IMR-90 (cell line): ENCODE measurements at regions not wholly inside any gene's neighbourhood (a gene's known extent, or its start where the extent isn't known, plus 50 kb on each side); places are given as distances from the start of the nearest gene placed in this dataset.

ENCODE experiments used
- ATAC-seq: fragments of 200-7000 bp; cut with Tn5 transposase; 2 replicates; pipeline ENCODE4 v1.9.1; 2020; ENCODE audit warnings: low read depth, mild to moderate bottlenecking, moderate library complexity
- BruUV-seq: library from RNA; stranded (reverse); fragments of 400-500 nt; replicated peaks from 2 replicates; lab custom pipeline; 2021; lab: Mats Ljungman, UMichigan
- CTCF ChIA-PET: fragments of 300-600 bp; formaldehyde crosslinking; extraction: SDS; loops from one replicate; lab custom pipeline; 2021; ENCODE audit warnings: antibody characterized with exemption; lab: Yijun Ruan, JAX
- POLR2A ChIA-PET: fragments of 300-600 bp; sonication (Branson Sonifier 250); formaldehyde crosslinking; loops from one replicate; lab custom pipeline; 2022; ENCODE audit warnings: antibody characterized with exemption; ENCODE audit not compliant: unreplicated experiment; lab: Charles Lee
- DNase-seq: peaks from one replicate; pipeline ENCODE4 v3.0.0; 2013
- H2AFZ ChIP-seq: replicated peaks from 2 replicates; pipeline ENCODE3; 2013; ENCODE audit warnings: low read length, mild to moderate bottlenecking; ENCODE audit not compliant: poor library complexity
- H2AK5ac ChIP-seq: 2 replicates; pipeline ENCODE4 v1.6.1; 2013; ENCODE audit warnings: low read depth, low read length, inconsistent platforms
- H2AK9ac ChIP-seq: replicated peaks from 2 replicates; pipeline ENCODE3; 2013; ENCODE audit warnings: mild to moderate bottlenecking, low read depth, low read length, moderate library complexity; ENCODE audit not compliant: poor library complexity
- H2BK120ac ChIP-seq: 2 replicates; pipeline ENCODE4 v1.6.1; 2013; ENCODE audit warnings: low read depth, low read length, inconsistent platforms
- H2BK15ac ChIP-seq: 3 replicates; pipeline ENCODE4 v1.6.1; 2013; ENCODE audit warnings: low read depth, low read length, inconsistent platforms
- H2BK20ac ChIP-seq: 2 replicates; pipeline ENCODE4 v1.6.1; 2013; ENCODE audit warnings: low read depth, mild to moderate bottlenecking, inconsistent platforms, low read length, moderate library complexity
- H2BK5ac ChIP-seq: 2 replicates; pipeline ENCODE4 v1.6.1; 2013; ENCODE audit warnings: mild to moderate bottlenecking, low read depth, low read length, inconsistent platforms; ENCODE audit not compliant: poor library complexity, severe bottlenecking
- H3K14ac ChIP-seq: replicated peaks from 2 replicates; pipeline ENCODE4 v1.6.1; 2013; ENCODE audit warnings: low read depth, low read length, inconsistent platforms
- H3K18ac ChIP-seq: 2 replicates; pipeline ENCODE4 v1.6.1; 2013; ENCODE audit warnings: low read depth, low read length, control low read depth
- H3K23ac ChIP-seq: 2 replicates; pipeline ENCODE4 v1.6.1; 2013; ENCODE audit warnings: low read depth, low read length, inconsistent platforms
- H3K27ac ChIP-seq: 2 replicates; pipeline ENCODE4 v1.5.1; 2013; ENCODE audit warnings: mild to moderate bottlenecking, control low read depth, low read length; ENCODE audit not compliant: insufficient read depth
- H3K27me3 ChIP-seq: 2 replicates; pipeline ENCODE4 v1.6.1; 2013; ENCODE audit warnings: low read length; ENCODE audit not compliant: control insufficient read depth, insufficient read depth
- H3K36me3 ChIP-seq: 2 replicates; pipeline ENCODE4 v1.6.1; 2013; ENCODE audit warnings: low read length, mixed read lengths; ENCODE audit not compliant: control insufficient read depth, insufficient read depth
- H3K4ac ChIP-seq: 2 replicates; pipeline ENCODE4 v1.6.1; 2013; ENCODE audit warnings: low read depth, low read length, inconsistent platforms
- H3K4me1 ChIP-seq: 2 replicates; pipeline ENCODE4 v1.6.1; 2013; ENCODE audit warnings: low read length, mixed read lengths; ENCODE audit not compliant: control insufficient read depth, insufficient read depth
- H3K4me2 ChIP-seq: 2 replicates; pipeline ENCODE4 v1.6.1; 2013; ENCODE audit warnings: low read depth, mild to moderate bottlenecking, control low read depth, low read length, moderate library complexity
- H3K4me3 ChIP-seq: 2 replicates; pipeline ENCODE4 v1.5.1; 2013; ENCODE audit warnings: low read depth, mild to moderate bottlenecking, control low read depth, low read length, moderate library complexity; ENCODE audit not compliant: insufficient read depth
- H3K56ac ChIP-seq: 2 replicates; pipeline ENCODE4 v1.6.1; 2013; ENCODE audit warnings: low read length, inconsistent platforms; ENCODE audit not compliant: insufficient read depth; ENCODE audit errors: extremely low read depth
- H3K79me1 ChIP-seq, 2 experiments: 2 replicates each; pipeline ENCODE4 v1.6.1; 2013; ENCODE audit warnings: low read length in 2 of 2, inconsistent platforms in 1 of 2, low read depth in 1 of 2
- H3K9ac ChIP-seq: 2 replicates; pipeline ENCODE4 v1.6.1; 2013; ENCODE audit warnings: low read depth, low read length, control low read depth
- H3K9me1 ChIP-seq: 2 replicates; pipeline ENCODE4 v1.6.1; 2013; ENCODE audit warnings: low read length, inconsistent platforms; ENCODE audit not compliant: insufficient read depth
- H3K9me3 ChIP-seq: 2 replicates; pipeline ENCODE4 v1.6.1; 2013; ENCODE audit warnings: low read length; ENCODE audit not compliant: control insufficient read depth, insufficient read depth
- H4K20me1 ChIP-seq: 2 replicates; pipeline ENCODE4 v1.6.1; 2013; ENCODE audit warnings: low read length, inconsistent platforms; ENCODE audit not compliant: insufficient read depth
- H4K5ac ChIP-seq: 2 replicates; pipeline ENCODE4 v1.6.1; 2013; ENCODE audit warnings: mild to moderate bottlenecking, low read depth, low read length, control low read depth
- H4K8ac ChIP-seq, 2 experiments: 2 replicates each; pipeline ENCODE4 v1.6.1; 2013; ENCODE audit warnings: low read depth in 2 of 2, low read length in 2 of 2, control low read depth in 1 of 2, inconsistent platforms in 1 of 2
- H4K91ac ChIP-seq: 2 replicates; pipeline ENCODE4 v1.6.1; 2013; ENCODE audit warnings: low read depth, low read length, inconsistent platforms; ENCODE audit not compliant: insufficient read depth
- CHD1 ChIP-seq: IDR thresholded peaks from 2 replicates; pipeline ENCODE4 v1.6.1; 2012; ENCODE audit warnings: low read depth, low read length, improper control_type of control experiment
- MAFK ChIP-seq: IDR thresholded peaks from 2 replicates; pipeline ENCODE4 v1.6.1; 2012; ENCODE audit warnings: low read depth, low read length, improper control_type of control experiment
- MXI1 ChIP-seq: IDR thresholded peaks from 2 replicates; pipeline ENCODE4 v1.6.1; 2012; ENCODE audit warnings: low read depth, mild to moderate bottlenecking, low read length, moderate library complexity, borderline replicate concordance
- WGBS, 2 experiments: methylation state at CpG; one replicate each; pipeline versions ENCODE4 v1.1.5 to v1.1.7; 2013; ENCODE audit warnings: missing lambda C conversion rate in 2 of 2; ENCODE audit not compliant: insufficient read length in 1 of 2; ENCODE audit errors: extremely low coverage in 2 of 2; 5-methylcytosine and 5-hydroxymethylcytosine counted together
- dilution Hi-C: fragments of 300-500 bp; cut with HindIII; formaldehyde crosslinking; loops from one replicate; pipeline ENCODE4 v1.14.3; 2018; ENCODE audit warnings: low sequenced_read_pairs; ENCODE audit not compliant: unreplicated experiment
- in situ Hi-C: fragments of 300-500 bp; cut with MboI; formaldehyde crosslinking; loops from 3 replicates; pipeline ENCODE4 v1.14.3; 2019; ENCODE audit warnings: low sequenced_read_pairs, inconsistent platforms, mixed read lengths
- intact Hi-C: fragments of 100-400 bp; cut with micrococcal nuclease; formaldehyde crosslinking; loops from 2 replicates; pipeline ENCODE4 v1.10.0; 2022

GRCh38 chrX:26334232-26334631 is 118.3 kb downstream of the MAGEB5 start:
- Histone ChIP-seq H4K91ac (no peak overlapping the region), H2BK5ac (no peak overlapping the region), H2BK120ac (no peak overlapping the region), H3K9me3 (no peaks in the 10 kb centered on the region), H3K9ac (no peak overlapping the region), H4K8ac (no peak overlapping the region), H2AFZ (no peak overlapping the region), H2BK20ac (no peak overlapping the region), H4K5ac (no peak overlapping the region), H3K9me1 (no peaks in the 10 kb centered on the region), H3K56ac (no peak overlapping the region), H3K36me3 (no peaks in the 10 kb centered on the region), H4K20me1 (no peaks in the 10 kb centered on the region), H3K4me2 (no peak overlapping the region), H3K14ac (no peak overlapping the region), H3K4me1 (no peaks in the 10 kb centered on the region), H2AK9ac (no peak overlapping the region), H3K27me3 (no peaks in the 10 kb centered on the region), H2AK5ac (no peak overlapping the region), H3K4ac (no peak overlapping the region), H3K79me1 (no peaks in the 10 kb centered on the region), H3K23ac (no peak overlapping the region), H3K4me3 (no peak overlapping the region), H3K18ac (no peak overlapping the region), H2BK15ac (no peak overlapping the region), H3K27ac (no peak overlapping the region)
- intact Hi-C loops: no loop called here
- ATAC-seq: no peak
- dilution Hi-C loops: no loop called here
- in situ Hi-C loops: no loop called here
- ChIA-PET CTCF (no interaction called here), POLR2A (no interaction called here)
- no TSS peak for BruUV-seq
- DNase-seq: no peak
- TF ChIP-seq MAFK: no peak
- TF ChIP-seq MXI1: no peak
- TF ChIP-seq CHD1: no peak
- WGBS, 2 experiments: 24% methylated on average over 4 of the region's 8 CpGs; no CpG with 5 or more reads in 1 of the 2 experiments
